A549 (cell line): ENCODE measurements at regions not wholly inside any gene's neighbourhood (a gene's known extent, or its start where the extent isn't known, plus 50 kb on each side); places are given as distances from the start of the nearest gene placed in this dataset.
A peak's percentile ranks its signal among the peaks of the same experiment; 100 is the strongest.

Experiments
- ATAC-seq, 2 experiments: fragments of 200-7000 bp in 1 of 2; fragments of >200 bp in 1 of 2; cut with Nextera tagmentation in 1 of 2; cut with Tn5 transposase in 1 of 2; 3 replicates each; pipeline versions ENCODE4 v1.8.0 to v1.9.1; 2018 to 2020; ENCODE audit warnings: mild to moderate bottlenecking in 1 of 2, moderate library complexity in 1 of 2
- CTCF ChIA-PET: fragments of 300-600 bp; sonication (Branson Sonifier 250); formaldehyde crosslinking; extraction: SDS; loops from one replicate; lab custom pipeline; 2021; ENCODE audit warnings: antibody characterized with exemption, inconsistent platforms; lab: Yijun Ruan, JAX
- POLR2A ChIA-PET: fragments of 350-600 bp; formaldehyde crosslinking; extraction: SDS; loops from one replicate; lab custom pipeline; 2021; ENCODE audit warnings: antibody characterized with exemption, inconsistent platforms; lab: Yijun Ruan, JAX
- DNase-seq, 2 experiments: peaks; one replicate each; pipeline versions ENCODE4 v3.0.0 to v3.0.0-alpha.2; 2011 to 2016; ENCODE audit warnings: low read depth in 1 of 2, low spot score in 1 of 2
- FAIRE-seq: peaks from 2 replicates; lab custom pipeline; 2011; peaks lifted over from hg19 to GRCh38; lab: Jason Lieb, UNC
- H3K27ac ChIP-seq, 2 experiments: fragments of >200 bp; sonication (Bioruptor Twin); formaldehyde crosslinking; 3 replicates each; pipeline ENCODE4 v1.5.1; 2016 to 2017
- H3K4me1 ChIP-seq: fragments of >200 bp; sonication (Bioruptor Twin); formaldehyde crosslinking; 3 replicates; pipeline ENCODE4 v1.6.1; 2016
- H3K4me2 ChIP-seq: fragments of >200 bp; sonication (Bioruptor Twin); formaldehyde crosslinking; 3 replicates; pipeline ENCODE4 v1.6.1; 2016
- H3K4me3 ChIP-seq: fragments of >200 bp; sonication (Bioruptor Twin); formaldehyde crosslinking; 3 replicates; pipeline ENCODE4 v1.5.1; 2016
- H3K9me3 ChIP-seq: fragments of >200 bp; sonication (Bioruptor Twin); formaldehyde crosslinking; 3 replicates; pipeline ENCODE4 v1.6.1; 2016
- CBX2 ChIP-seq: fragments of 200-600 bp; sonication (generic); IDR thresholded peaks from 2 replicates; pipeline ENCODE4 v1.6.1; 2016; ENCODE audit warnings: low read depth, mild to moderate bottlenecking, borderline replicate concordance
- CHD2 ChIP-seq: fragments of 150-350 bp; IDR thresholded peaks from 2 replicates; pipeline ENCODE4 v1.6.1; 2014; ENCODE audit warnings: low read length; ENCODE audit not compliant: partially characterized antibody
- CHD4 ChIP-seq: fragments of 200-600 bp; sonication (generic); IDR thresholded peaks from 2 replicates; pipeline ENCODE4 v1.6.1; 2016; ENCODE audit warnings: antibody characterized with exemption, mild to moderate bottlenecking, borderline replicate concordance
- ELK1 ChIP-seq: fragments of 150-350 bp; IDR thresholded peaks from 2 replicates; pipeline ENCODE4 v1.6.1; 2014; ENCODE audit warnings: low read depth, mild to moderate bottlenecking, low read length
- GATA3 ChIP-seq: IDR thresholded peaks from 2 replicates; pipeline ENCODE4 v1.6.1; 2012; ENCODE audit warnings: borderline replicate concordance
- HDAC2 ChIP-seq: fragments of 200-600 bp; sonication (generic); IDR thresholded peaks from 2 replicates; pipeline ENCODE4 v1.6.1; 2016
- KDM1A ChIP-seq: fragments of 200-600 bp; sonication (generic); IDR thresholded peaks from 2 replicates; pipeline ENCODE4 v1.6.1; 2016; ENCODE audit warnings: low read depth, mild to moderate bottlenecking
- KDM5A ChIP-seq: fragments of 200-600 bp; sonication (generic); IDR thresholded peaks from 2 replicates; pipeline ENCODE4 v1.6.1; 2016; ENCODE audit warnings: antibody characterized with exemption, mild to moderate bottlenecking
- MAZ ChIP-seq: fragments of 150-350 bp; IDR thresholded peaks from 2 replicates; pipeline ENCODE4 v1.6.1; 2014; ENCODE audit warnings: antibody characterized with exemption, low read depth, low read length, borderline replicate concordance
- NFE2L2 ChIP-seq: fragments of 150-350 bp; conservative IDR thresholded peaks from 2 replicates; pipeline ENCODE4 v1.6.1; 2014; ENCODE audit warnings: low read length
- NPAS2 ChIP-seq: fragments of 250-450 bp; sonication (Bioruptor Pico); IDR thresholded peaks from 2 replicates; pipeline ENCODE4 v1.8.0; 2022; ENCODE audit warnings: mild to moderate bottlenecking, moderate library complexity, borderline replicate concordance
- NR3C1 ChIP-seq: fragments of >200 bp; sonication (Bioruptor Twin); formaldehyde crosslinking; IDR thresholded peaks from 3 replicates; pipeline ENCODE4 v1.6.1; 2017
- PBX3 ChIP-seq: IDR thresholded peaks from 2 replicates; pipeline ENCODE4 v1.6.1; 2012
- PHF8 ChIP-seq: fragments of 200-600 bp; sonication (generic); IDR thresholded peaks from 2 replicates; pipeline ENCODE4 v1.6.1; 2016; ENCODE audit warnings: low read depth, mild to moderate bottlenecking, antibody characterized with exemption, moderate library complexity, borderline replicate concordance
- POLR2A ChIP-seq: IDR thresholded peaks from 2 replicates; pipeline ENCODE4 v1.6.1; 2012; ENCODE audit warnings: mild to moderate bottlenecking, low read length
- POLR2AphosphoS2 ChIP-seq: conservative IDR thresholded peaks from 2 replicates; pipeline ENCODE4 v1.6.1; 2012; ENCODE audit warnings: low read length, improper control_type of control experiment, inconsistent platforms
- RFX5 ChIP-seq: fragments of 450-650 bp; IDR thresholded peaks from 2 replicates; pipeline ENCODE4 v1.7.1; 2014; ENCODE audit warnings: antibody characterized with exemption, mild to moderate bottlenecking, moderate library complexity
- SREBF2 ChIP-seq: fragments of 450-650 bp; IDR thresholded peaks from 2 replicates; pipeline ENCODE4 v1.6.1; 2014; ENCODE audit warnings: mild to moderate bottlenecking, moderate library complexity
- ZFP36 ChIP-seq: fragments of 450-650 bp; IDR thresholded peaks from 2 replicates; pipeline ENCODE4 v1.6.1; 2014; ENCODE audit warnings: borderline replicate concordance; ENCODE audit not compliant: partially characterized antibody
- ZNF302 ChIP-seq: fragments of 250-450 bp; sonication (Bioruptor Pico); IDR thresholded peaks from 2 replicates; pipeline ENCODE4 v1.9.0; 2021; ENCODE audit warnings: inconsistent platforms, mild to moderate bottlenecking, moderate library complexity
- WGBS: methylation state at CpG from one replicate; pipeline ENCODE4 v1.1.6; 2017; ENCODE audit errors: missing lambda C conversion rate; 5-methylcytosine and 5-hydroxymethylcytosine counted together
- TF ChIP-seq, protein P1 (sequence below): fragments of 250-450 bp; sonication (Bioruptor Pico); IDR thresholded peaks from 2 replicates; pipeline ENCODE4 v1.5.0; 2020; ENCODE audit warnings: low read depth, mild to moderate bottlenecking, moderate library complexity
- TF ChIP-seq, protein P2 (sequence below): IDR thresholded peaks from 2 replicates; pipeline ENCODE4 v1.6.1; 2012; ENCODE audit warnings: low read depth, borderline replicate concordance

- 4% methylated on average over 2 of the region's 2 CpGs for WGBS
- CTCF ChIA-PET: no interaction called here
- H3K4me2 ChIP-seq: no peak overlapping the region
- FAIRE-seq (peak; percentile 65), DNase-seq (no peak), ATAC-seq (no peak)
- no peaks in the 10 kb centered on the region for H3K9me3 ChIP-seq
- POLR2A ChIA-PET: no interaction called here
- H3K4me1 ChIP-seq: no peaks in the 10 kb centered on the region
- no peak overlapping the region for H3K27ac ChIP-seq
- no peak overlapping the region for H3K4me3 ChIP-seq
- TF ChIP-seq SREBF2: no peak
- TF ChIP-seq CHD2: no peak
- TF ChIP-seq HDAC2: no peak
- TF ChIP-seq KDM5A: no peak
- no peak for TF ChIP-seq PBX3
- no peak for TF ChIP-seq NPAS2 (CRISPR knock-in tag)
- no peak for TF ChIP-seq NFE2L2
- TF ChIP-seq RFX5: no peak
- TF ChIP-seq POLR2A: no peak
- TF ChIP-seq PHF8: no peak
- TF ChIP-seq, protein P1, sequence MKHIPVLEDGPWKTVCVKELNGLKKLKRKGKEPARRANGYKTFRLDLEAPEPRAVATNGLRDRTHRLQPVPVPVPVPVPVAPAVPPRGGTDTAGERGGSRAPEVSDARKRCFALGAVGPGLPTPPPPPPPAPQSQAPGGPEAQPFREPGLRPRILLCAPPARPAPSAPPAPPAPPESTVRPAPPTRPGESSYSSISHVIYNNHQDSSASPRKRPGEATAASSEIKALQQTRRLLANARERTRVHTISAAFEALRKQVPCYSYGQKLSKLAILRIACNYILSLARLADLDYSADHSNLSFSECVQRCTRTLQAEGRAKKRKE (CRISPR knock-in tag): no peak
- TF ChIP-seq MAZ: no peak
- no peak for TF ChIP-seq POLR2AphosphoS2
- TF ChIP-seq CHD4: no peak
- TF ChIP-seq ZNF302 (CRISPR knock-in tag): no peak
- no peak for TF ChIP-seq CBX2
- TF ChIP-seq, protein P2, sequence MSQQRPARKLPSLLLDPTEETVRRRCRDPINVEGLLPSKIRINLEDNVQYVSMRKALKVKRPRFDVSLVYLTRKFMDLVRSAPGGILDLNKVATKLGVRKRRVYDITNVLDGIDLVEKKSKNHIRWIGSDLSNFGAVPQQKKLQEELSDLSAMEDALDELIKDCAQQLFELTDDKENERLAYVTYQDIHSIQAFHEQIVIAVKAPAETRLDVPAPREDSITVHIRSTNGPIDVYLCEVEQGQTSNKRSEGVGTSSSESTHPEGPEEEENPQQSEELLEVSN: no peak
- TF ChIP-seq KDM1A: no peak
- no peak for TF ChIP-seq GATA3
- no peak for TF ChIP-seq ZFP36
- TF ChIP-seq, all 56 proteins: peak for 0
Measured at GRCh38 chr14:38000340-38000739, 207.4 kb upstream of the SSTR1 start.

GRCh38 chr14:38001501-38001900 is 206.2 kb upstream of the SSTR1 start:
- TF ChIP-seq NR3C1: no peak
- TF ChIP-seq GATA3: no peak
- ATAC-seq (no peak), FAIRE-seq (no peak), DNase-seq (no peak)
- no peak overlapping the region for H3K27ac ChIP-seq
- ChIA-PET CTCF (no interaction called here), POLR2A (no interaction called here)
- H3K4me2 ChIP-seq: no peak overlapping the region
- H3K4me1 ChIP-seq: no peaks in the 10 kb centered on the region
- H3K9me3 ChIP-seq: no peaks in the 10 kb centered on the region
- WGBS: 0% methylated on average over 1 of the region's 1 CpG
- no peak overlapping the region for H3K4me3 ChIP-seq

GRCh38 chr14:38003746-38004609 is 203.7 kb upstream of the SSTR1 start:
- CTCF ChIA-PET: no interaction called here
- no peak for DNase-seq
- Histone ChIP-seq H3K9me3 (no peaks in the 10 kb centered on the region), H3K4me1 (no peaks in the 10 kb centered on the region), H3K4me2 (no peak overlapping the region), H3K27ac (no peak overlapping the region), H3K4me3 (no peak overlapping the region)
- 0% methylated on average over 7 of the region's 7 CpGs for WGBS
- TF ChIP-seq ELK1 (no peak), CHD4 (no peak)
- POLR2A ChIA-PET: no interaction called here
- FAIRE-seq: no peak
- ATAC-seq: no peak
